ENCODE measurements at regions not wholly inside any gene's neighbourhood (a gene's known extent, or its start where the extent isn't known, plus 50 kb on each side); places are given as distances from the start of the nearest gene placed in this dataset.
A peak's percentile ranks its signal among the peaks of the same experiment; 100 is the strongest.

DNA sequence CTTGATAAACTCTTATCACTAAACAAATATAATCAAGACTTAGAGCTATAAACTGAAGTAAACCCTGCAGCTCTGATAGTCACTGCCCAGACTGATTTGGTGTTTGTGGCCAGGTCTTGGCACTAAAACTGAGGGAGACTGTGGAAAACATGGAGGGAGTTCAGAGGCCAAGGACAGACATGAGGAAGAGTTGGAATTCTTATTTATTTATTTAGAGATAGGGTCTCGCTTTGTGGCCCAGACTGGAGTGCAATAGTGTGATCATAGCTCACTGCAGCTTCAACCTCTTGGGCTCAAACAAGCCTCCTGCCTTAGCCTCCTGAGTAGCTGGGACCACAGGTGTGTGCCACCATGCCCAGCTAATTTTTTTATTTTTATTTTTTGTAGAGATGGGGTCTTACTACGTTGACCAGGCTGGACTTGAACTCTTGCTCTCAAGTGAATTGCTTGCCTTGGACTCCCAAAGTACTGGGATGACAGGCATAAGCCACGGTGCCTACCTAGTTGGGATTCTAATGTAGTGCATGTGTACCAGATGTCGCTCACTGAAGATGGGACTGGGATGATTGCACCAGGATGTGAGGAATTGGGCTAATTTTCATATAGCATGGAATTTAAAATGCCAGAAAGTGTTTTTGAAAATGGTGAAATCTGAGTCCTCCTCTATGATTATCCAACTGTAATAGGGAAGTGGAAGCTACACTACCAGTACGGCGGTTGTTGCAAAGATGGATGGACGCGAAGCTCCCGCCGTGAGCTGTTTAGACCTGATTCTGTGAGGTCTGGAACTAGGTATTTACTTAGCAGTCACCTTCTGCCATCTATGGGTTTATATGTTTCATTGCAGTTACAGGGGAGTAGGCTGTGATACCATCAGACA is 52.7 kb upstream of the CTLA4 start (continued):
- TF ChIP-seq TOPORS (CRISPR knock-in tag; IDR thresholded peaks at IDR 0.05) (no peak), NFE2L2 (IDR thresholded peaks at IDR 0.05; ENCODE audit: low read length) (no peak), ZNF879 (CRISPR knock-in tag; IDR thresholded peaks at IDR 0.05) (no peak), ZNF20 (CRISPR knock-in tag; IDR thresholded peaks at IDR 0.05) (0 out of 2 replicates have a peak, but pooled peaks have one; percentile 40), FOXP1 (IDR thresholded peaks at IDR 0.05) (no peak), FOXP1 (CRISPR knock-in tag; IDR thresholded peaks at IDR 0.05) (no peak), ETV5 (CRISPR knock-in tag; IDR thresholded peaks at IDR 0.05; ENCODE audit: borderline replicate concordance) (no peak; the same call in 1 of the 2 replicates), TBX3 (IDR thresholded peaks at IDR 0.05; ENCODE audit: borderline replicate concordance) (no peak), HOXA5 (CRISPR knock-in tag; IDR thresholded peaks at IDR 0.05) (no peak), ZNF530 (CRISPR knock-in tag; IDR thresholded peaks at IDR 0.05; ENCODE audit: low read depth) (no peak), ZNF12 (CRISPR knock-in tag; IDR thresholded peaks at IDR 0.05) (no peak), ZSCAN21 (CRISPR knock-in tag; IDR thresholded peaks at IDR 0.05; ENCODE audit: borderline replicate concordance) (no peak), MAFK (conservative IDR thresholded peaks at IDR 0.05 in 1 of 2, IDR thresholded peaks at IDR 0.05 in 1 of 2; ENCODE audit: low read length in 2 of 2) (no peak)
- TF ChIP-seq, protein P1, sequence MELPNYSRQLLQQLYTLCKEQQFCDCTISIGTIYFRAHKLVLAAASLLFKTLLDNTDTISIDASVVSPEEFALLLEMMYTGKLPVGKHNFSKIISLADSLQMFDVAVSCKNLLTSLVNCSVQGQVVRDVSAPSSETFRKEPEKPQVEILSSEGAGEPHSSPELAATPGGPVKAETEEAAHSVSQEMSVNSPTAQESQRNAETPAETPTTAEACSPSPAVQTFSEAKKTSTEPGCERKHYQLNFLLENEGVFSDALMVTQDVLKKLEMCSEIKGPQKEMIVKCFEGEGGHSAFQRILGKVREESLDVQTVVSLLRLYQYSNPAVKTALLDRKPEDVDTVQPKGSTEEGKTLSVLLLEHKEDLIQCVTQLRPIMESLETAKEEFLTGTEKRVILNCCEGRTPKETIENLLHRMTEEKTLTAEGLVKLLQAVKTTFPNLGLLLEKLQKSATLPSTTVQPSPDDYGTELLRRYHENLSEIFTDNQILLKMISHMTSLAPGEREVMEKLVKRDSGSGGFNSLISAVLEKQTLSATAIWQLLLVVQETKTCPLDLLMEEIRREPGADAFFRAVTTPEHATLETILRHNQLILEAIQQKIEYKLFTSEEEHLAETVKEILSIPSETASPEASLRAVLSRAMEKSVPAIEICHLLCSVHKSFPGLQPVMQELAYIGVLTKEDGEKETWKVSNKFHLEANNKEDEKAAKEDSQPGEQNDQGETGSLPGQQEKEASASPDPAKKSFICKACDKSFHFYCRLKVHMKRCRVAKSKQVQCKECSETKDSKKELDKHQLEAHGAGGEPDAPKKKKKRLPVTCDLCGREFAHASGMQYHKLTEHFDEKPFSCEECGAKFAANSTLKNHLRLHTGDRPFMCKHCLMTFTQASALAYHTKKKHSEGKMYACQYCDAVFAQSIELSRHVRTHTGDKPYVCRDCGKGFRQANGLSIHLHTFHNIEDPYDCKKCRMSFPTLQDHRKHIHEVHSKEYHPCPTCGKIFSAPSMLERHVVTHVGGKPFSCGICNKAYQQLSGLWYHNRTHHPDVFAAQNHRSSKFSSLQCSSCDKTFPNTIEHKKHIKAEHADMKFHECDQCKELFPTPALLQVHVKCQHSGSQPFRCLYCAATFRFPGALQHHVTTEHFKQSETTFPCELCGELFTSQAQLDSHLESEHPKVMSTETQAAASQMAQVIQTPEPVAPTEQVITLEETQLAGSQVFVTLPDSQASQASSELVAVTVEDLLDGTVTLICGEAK (IDR thresholded peaks at IDR 0.05) = no peak
- TF ChIP-seq, protein P1 (CRISPR knock-in tag; IDR thresholded peaks at IDR 0.05) = no peak
- TF ChIP-seq, protein P2, sequence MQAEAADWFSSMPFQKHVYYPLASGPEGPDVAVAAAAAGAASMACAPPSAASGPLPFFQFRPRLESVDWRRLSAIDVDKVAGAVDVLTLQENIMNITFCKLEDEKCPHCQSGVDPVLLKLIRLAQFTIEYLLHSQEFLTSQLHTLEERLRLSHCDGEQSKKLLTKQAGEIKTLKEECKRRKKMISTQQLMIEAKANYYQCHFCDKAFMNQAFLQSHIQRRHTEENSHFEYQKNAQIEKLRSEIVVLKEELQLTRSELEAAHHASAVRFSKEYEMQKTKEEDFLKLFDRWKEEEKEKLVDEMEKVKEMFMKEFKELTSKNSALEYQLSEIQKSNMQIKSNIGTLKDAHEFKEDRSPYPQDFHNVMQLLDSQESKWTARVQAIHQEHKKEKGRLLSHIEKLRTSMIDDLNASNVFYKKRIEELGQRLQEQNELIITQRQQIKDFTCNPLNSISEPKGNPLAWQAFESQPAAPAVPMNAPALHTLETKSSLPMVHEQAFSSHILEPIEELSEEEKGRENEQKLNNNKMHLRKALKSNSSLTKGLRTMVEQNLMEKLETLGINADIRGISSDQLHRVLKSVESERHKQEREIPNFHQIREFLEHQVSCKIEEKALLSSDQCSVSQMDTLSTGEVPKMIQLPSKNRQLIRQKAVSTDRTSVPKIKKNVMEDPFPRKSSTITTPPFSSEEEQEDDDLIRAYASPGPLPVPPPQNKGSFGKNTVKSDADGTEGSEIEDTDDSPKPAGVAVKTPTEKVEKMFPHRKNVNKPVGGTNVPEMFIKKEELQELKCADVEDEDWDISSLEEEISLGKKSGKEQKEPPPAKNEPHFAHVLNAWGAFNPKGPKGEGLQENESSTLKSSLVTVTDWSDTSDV (CRISPR knock-in tag; IDR thresholded peaks at IDR 0.05) = no peak
- TF ChIP-seq, protein P3, sequence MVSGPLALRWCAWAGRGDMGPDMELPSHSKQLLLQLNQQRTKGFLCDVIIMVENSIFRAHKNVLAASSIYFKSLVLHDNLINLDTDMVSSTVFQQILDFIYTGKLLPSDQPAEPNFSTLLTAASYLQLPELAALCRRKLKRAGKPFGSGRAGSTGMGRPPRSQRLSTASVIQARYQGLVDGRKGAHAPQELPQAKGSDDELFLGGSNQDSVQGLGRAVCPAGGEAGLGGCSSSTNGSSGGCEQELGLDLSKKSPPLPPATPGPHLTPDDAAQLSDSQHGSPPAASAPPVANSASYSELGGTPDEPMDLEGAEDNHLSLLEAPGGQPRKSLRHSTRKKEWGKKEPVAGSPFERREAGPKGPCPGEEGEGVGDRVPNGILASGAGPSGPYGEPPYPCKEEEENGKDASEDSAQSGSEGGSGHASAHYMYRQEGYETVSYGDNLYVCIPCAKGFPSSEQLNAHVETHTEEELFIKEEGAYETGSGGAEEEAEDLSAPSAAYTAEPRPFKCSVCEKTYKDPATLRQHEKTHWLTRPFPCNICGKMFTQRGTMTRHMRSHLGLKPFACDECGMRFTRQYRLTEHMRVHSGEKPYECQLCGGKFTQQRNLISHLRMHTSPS (CRISPR knock-in tag; IDR thresholded peaks at IDR 0.05; ENCODE audit: low read depth) = no peak

All from HepG2 (cell line).